Forelimb muscle (tissue), 1 donor: ENCODE measurements at regions not wholly inside any gene's neighbourhood (a gene's known extent, or its start where the extent isn't known, plus 50 kb on each side); places are given as distances from the start of the nearest gene placed in this dataset.
"Not testable (repeated sequence)": the region's sequence is repeated elsewhere in the genome, so short reads cannot be mapped to it uniquely, and the experiment has no call there.

ENCODE experiments used
- DNase-seq: peaks from one replicate; pipeline ENCODE4 v3.0.0-alpha.2; 2013; ENCODE audit warnings: low read depth

DNA sequence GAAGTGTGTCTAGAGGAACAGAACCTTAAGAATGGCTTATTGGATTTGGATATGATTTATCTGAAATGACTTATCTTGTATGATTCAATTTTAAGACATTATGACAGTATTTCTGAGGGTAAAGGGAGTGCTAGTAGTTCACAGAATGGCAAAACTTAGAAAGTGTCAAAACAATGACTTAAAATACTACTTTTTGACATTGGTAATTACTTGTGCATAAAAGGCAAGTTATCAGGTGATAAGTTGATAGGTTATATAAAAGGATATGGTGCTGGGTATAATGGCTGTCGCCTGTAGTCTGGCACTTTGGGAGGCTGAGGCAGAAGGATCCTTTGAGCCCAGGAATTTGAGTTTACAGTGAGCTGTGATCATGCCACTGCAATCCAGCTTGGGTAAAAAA lies 494.4 kb downstream of the CDH9 start:
- DNase-seq = no peak

DNA sequence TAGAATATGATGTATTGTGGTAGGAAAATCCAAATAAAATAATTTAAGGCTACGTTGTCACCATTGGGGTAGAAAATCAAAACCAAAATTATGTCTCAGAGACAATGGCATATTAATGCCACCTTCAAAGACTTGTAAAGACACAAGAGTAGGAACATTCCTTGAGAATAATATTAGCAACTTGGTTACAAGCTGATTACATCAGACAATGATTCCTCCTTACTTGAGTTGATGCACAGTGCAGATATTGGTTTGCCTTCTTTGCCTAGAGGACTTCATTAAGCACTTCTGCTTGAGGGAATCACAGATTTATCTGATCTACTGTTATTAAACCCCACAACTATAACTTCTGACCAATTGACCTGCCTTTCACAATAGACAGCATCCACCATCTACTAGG lies 500.2 kb downstream of the CDH9 start:
- no peak for DNase-seq

DNA sequence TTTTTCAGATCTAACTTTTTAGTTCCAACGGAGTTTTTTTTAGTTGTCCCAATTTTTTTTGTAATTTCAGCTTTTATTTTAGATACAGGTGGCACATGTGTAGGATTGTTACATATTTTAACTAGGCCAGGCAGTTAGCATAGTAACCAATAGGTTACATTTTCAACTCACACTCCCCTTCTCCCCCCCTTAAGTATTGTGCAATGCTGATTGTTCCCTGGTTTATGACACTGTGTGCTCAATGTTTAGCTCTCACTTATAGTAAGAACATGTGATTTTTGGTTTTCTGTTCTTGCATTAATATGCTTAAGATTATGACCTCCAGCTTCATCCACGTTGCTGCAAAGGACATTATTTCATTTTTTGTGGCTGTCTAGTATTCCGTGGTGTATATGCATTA lies 503.2 kb downstream of the CDH9 start:
- no peak for DNase-seq

DNA sequence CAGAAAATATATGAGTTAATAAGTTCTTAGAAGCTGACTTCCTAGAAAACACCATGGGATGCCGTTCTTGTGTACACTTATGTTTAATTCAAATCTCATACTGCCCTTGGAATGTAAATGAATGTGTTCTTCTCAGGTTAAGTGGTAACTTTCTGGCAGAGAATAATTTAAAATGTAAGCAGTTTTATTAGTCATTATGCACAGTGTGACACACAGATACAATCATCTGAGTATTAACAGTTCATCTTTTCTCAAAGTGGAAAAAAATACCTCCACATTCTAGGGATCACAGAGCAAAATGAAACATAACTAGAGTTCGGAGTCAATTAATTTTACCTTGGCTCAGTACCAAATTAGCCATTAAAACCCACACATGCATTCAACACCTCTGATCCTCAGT lies 508.1 kb downstream of the CDH9 start:
- no peak for DNase-seq

DNA sequence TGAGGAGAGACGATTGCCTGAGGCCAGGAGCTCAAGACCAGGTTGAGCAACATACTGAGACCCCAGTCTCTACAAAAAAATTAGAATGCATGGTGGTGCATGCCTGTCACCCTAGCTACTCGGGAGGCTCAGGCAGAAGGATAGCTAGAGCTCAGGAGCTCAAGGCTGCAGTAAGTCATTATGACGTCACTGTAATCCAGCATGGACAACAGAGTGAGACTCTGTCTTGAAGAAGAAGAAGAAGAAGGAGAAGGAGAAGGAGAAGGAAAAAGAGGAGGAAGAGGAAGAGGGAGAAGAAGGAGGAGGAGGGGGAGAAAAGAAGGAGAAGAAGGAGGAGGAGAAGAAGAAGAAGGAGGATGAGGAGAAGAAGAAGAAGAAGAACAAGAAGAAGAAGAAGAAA lies 519.1 kb downstream of the CDH9 start:
- DNase-seq = no peak

DNA sequence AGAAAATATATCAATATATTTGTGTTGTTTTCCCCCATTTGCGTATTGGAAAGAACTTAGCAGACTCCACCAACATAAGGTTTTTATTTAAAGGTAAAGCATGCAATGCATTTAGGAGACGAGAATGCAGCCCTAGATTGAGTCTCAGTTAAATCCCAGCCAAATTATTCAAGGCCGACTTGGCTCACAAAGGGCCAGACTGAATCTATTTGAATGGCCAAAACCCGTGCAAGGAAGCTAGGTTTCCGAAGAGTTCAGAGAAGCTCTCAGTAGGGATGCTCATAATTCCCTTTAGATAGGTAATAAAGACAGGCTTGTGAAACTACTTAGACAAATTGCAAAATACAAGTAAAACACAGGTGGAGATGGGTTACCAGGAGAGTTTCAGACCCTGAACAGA lies 520.3 kb downstream of the CDH9 start:
- DNase-seq = no peak

DNA sequence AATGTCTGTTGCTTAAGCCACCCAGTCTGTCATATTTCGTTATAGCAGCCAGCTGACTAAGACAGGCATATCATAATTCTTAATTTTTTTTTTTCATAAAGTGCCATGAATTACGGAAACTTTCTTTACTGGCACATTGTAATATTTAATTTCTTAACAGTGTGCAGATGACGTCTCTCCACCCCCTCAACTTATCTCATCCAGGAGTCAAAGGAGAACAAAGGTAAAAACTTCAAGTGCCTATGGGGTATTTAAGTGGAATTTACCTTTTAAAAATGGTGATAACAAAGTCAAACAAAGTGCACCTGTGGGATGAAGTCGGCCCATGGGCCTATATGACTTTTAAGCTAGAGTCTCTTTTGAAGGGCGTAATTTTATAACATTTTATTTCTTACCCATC lies 539.4 kb downstream of the CDH9 start:
- no peak for DNase-seq

DNA sequence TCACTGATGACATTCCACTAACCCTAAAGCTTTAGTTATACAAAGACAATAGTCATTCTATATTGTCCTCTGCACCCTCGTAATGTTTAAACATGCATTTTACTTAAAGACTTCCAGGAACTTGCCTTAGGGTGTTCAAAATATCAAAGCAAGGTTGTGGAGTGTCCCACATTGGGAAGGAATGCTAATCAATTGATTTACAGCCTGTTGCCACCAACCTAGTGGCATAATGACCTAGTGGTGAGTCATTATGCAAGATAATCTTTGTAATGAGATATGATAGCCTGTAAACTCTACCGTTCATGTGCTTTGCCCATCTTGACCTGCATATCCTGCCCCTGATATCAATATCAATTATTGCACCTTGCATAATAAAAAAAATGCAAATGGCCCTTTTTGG lies 542.9 kb downstream of the CDH9 start:
- DNase-seq = no peak

DNA sequence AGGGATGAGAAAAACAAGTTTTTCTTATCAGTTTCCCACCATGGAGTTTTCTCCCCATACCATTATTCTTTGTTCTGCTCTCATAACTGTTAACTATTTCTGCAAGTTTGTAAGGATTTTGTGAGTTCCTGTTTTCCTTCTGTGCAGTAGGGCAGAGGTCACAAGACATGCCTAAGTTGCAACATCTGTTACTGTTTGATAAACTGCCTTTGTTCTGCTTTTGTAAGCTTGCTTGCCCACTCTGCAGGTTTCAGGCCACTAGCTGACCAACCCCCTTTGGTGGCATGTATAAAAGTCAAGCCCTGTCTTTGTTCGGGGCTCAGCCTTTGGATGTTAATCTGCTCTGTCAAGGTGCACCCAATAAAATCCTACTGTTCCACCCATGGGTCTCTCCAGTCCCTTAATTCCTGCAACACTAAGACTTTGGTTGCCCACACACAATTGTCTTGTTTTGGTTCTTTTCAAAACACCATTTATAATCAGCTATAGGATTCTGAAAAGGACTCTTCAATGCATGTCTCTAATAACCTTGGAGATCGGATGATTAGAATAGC lies 545.4 kb downstream of the CDH9 start:
- no peak for DNase-seq

DNA sequence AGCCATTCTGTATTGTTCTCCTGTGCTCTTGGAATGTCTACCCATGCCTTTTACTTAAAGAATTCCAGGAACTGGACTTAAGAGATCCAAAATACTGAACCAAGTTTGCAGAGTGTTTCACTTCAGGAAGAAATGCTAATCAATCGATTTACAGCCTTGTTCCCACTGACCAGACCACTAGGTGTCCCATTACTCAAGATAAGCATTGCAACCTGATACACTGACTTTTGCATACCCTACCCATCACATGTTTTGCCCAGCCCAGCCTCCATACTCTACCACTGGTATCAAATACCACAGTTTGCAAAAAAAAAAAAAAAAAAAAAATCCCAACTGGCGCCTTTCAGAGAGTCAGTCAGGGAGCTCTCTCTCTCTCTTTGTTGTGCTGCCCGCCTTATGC lies 550.8 kb downstream of the CDH9 start:
- DNase-seq = no peak

DNA sequence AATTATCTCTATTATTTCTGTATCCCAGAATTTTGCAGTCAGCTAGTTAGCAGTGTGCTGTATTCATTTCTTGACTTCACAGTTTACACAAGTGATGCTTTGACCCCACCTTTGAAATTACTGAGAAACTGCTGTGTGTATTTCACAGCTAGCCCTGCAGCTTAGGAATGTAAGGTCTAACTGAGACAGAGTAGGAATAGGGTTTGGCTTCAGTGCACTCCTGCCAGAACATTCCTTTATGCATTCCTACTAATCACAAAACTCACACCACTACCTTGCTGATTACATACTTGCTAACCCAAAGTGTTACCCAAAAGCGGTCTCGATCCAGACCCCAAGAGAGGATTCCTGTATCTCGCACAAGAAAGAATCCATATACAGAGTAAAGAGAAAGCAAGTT lies 551.8 kb downstream of the CDH9 start:
- no peak for DNase-seq

DNA sequence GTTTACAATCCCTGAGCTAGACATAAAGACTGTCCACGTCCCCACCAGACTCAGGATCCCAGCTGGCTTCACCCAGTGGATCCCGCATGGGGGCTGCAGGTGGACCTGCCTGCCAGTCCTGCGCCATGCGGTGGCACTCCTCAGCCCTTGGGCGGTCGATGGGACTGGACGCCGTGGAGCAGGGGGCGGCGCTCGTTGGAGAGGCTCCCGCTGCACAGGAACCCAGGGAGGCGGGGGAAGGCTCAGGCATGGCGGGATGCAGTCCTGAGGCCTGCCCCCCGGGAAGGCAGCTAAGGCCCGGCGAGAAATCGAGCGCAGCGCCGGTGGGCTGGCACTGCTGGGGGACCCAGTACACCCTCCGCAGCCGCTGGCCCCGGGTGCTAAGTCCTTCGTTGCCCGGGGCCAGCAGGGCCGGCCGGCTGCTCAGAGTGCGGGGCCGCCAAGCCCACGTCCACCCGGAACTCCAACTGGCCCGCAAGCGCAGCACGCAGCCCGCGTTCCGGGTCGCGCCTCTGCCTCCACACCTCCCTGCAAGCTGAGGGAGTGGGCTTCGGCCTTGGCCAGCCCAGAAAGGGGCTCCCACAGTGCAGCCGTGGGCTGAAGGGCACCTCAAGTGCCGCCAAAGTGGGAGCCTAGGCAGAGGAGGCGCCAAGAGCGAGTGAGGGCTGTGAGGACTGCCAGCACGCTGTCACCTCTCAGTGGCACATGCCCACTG lies 553.1 kb downstream of the CDH9 start:
- not testable (repeated sequence) for DNase-seq

DNA sequence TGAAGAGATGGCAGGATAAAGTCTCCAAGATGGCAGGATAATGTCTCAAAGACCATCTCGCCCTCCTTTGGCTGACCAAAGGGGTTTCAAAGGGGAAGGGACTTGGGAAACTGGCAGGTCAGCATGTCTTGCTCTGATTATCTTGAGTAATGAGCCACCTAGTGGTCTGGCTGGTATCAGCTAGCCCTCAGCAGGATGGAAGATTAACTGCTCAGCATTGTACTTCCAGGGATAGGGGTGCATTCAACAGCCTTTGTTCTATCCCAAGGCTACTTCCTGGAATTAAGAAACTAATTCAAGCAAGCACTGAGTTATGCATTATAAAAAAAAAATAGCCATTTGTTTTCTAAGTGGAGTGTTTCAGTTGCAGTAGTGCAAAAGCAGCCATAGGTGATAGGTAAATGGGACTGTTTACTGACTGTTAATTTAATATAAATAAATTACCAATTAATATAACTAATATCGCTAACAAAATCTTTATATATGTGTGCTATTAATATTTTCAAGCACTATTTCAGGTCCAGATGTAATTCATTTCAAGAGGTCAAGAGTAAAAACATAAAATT lies 555.5 kb downstream of the CDH9 start:
- DNase-seq = no peak

DNA sequence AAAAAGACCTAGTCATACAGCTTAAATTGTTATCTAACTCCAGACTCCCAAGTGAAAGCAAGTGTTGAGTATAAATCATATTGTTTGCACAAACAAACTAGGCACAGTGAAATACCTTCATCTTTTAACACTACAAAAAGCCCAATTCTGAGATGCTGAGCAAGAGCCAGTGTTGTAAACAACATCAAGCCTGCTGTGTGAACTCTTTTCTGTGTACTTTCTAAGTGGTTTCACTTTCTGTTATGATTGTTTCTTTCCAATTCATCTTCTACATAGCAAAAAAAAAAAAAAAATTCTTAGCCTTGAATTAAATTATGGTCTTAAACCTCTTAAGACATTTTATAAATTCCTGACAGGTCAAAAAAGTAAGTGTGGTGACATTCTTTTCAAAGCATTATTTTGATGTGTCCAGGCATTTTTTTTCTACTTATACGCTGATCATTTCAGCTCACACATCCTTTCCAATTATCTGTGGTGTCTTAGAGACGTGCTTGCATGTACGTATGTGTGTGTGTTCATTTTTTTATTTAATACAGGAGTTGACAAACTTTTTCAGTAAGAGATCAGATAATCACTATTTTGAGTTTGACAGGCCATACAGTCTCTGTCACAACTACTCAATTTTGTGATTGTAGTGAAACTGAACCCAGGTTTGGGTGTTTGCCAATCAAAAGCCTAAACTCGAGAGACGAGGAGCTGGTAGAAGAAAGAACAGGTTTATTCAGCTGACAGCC lies 556.1 kb downstream of the CDH9 start:
- no peak for DNase-seq

DNA sequence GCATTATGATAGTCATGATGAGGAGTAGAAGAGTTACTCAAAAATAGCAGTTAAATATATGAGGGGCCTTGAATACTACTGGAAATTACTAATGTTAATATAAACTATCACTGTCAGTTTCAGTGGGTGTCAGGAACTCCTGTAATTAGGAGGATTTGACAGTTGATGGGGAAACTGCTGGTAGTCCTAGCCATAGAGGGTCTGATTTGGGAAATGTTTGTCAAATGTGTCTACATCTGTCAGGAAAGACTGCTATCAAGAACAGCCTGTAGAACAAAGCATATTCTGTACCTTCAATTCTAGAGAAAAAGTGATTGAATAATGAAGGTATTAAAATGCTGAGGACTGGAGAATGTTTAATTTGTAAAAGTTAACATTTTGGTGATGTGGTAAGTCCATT lies 567.9 kb downstream of the CDH9 start:
- DNase-seq = no peak

DNA sequence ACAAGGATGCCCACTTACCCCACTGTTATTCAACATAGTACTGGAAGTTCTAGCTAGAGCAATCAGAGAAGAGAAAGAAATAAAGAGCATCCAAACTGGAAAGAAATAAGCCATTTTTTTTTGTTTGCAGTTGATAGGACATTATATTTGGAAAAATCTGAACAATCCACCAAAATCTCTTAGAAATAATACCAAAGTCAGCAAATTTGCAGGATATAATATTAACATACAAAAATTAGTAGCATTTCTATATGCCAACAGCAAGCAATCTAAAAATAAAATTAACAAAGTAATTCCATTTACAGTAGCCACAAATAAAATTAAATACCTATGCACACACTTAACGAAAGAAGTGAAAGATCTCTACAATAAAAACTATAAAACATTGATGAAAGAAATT lies 599.3 kb downstream of the CDH9 start:
- DNase-seq = no peak

DNA sequence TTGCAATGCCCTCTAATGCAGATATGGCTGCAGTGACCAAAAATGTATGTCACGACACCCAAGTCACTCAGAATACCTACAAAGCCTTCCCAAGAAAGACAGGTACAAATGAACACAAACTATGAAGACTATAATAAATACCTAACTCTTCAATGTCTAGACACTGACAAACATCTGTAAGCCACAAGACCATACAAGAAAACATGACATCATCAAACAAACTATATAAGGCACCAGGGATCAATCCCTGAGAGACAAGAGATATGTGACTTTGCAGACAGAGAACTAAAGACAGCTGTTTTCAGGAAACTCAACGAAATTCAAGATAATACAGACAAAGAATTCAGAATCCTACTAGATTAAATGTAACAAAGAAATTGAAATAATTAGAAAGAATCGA lies 603.7 kb downstream of the CDH9 start:
- no peak for DNase-seq

DNA sequence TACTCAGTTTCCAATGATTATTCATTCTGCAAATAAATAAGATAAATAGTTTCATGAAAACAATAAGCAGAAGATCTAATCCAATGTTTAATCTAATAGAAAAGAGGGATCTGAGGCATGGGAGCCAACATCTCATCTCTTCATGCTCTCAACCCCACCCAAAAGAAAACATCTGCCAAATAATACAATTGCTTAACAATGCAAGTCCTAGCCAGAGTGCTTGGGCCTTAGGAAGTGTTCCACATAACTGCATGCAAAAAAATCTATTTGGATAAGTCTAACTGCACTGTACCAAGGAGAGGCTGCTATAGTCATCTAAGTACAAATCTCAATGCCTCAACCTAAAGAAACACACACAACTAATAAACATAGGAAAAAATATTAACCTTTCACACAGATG lies 606.0 kb downstream of the CDH9 start:
- DNase-seq = peak; percentile 34

DNA sequence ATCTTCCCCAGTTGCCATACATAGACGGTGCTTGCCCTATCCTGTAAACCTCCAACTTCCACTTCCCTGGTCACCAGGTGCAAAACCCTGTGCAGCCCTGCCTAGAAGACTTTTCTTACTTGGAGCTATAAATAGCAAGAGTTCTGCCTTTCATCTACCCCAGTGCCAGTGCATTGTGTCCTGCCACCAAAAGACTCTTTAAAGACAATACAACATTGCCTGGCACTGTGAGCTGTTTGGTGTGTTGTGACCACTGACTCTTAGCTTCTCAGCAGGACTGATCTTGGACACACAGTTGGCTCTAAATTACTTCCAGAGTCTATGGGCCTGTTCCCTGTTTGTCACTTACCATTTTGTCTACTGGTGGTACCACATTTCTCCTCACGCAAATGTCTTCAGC lies 608.1 kb downstream of the CDH9 start:
- DNase-seq = no peak

DNA sequence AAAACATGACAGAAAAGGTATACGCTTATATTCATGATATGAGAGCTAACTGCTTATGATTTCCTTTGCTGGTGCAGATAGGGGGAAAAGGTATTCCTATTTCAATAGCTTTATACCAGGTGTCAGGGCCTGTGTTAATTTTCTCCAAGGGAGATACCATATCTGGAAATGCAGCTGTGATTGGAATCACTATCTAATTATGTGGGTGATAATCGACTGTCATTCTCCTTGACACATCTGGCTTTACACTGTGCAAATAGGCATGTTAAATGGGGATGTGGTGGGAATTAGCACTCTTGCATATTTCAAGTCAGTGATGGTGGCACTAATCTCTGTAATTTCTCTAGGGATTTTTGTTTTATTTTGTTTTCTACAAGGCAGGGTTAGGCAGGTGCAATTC lies 611.1 kb downstream of the CDH9 start:
- no peak for DNase-seq

DNA sequence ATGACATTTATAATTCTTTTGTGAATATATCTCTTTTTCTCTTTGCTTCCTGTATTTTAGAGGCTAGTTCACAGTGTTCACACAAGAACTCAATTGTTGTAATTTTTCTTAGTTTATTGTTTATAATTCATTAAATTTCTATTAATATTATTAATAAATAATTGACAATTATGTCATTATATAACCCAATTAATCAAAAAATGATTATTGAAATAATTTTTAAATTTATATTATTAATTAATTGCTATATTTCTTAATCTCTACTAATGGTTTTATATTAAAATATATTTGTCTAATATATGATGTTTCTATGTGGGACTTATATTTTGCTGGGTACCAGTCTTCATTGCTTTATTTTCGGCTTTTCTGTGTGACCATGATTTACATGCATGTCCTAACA lies 618.4 kb downstream of the CDH9 start:
- DNase-seq = no peak

DNA sequence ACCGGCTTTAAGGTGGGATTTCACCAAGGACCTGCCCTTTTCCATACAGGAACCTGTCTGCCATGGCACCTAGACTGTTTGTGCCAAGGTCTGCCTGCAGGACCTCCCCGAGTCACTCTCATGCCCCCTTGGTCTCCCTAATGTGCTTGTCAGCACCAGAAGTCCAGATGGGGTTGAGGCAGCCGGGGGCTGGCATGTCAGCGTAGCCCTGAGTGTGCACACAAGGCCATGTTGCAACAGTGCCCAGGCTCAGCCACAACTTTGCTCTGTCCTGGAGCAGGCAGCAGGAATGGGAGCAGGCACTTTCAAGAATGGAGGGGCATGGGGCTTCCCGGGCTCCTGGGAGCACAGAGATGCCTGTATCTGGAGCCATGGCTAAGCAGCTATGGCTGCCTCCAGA lies 621.5 kb downstream of the CDH9 start:
- no peak for DNase-seq
